Lower lobe of right lung (tissue), 2 donors: ENCODE measurements at regions not wholly inside any gene's neighbourhood (a gene's known extent, or its start where the extent isn't known, plus 50 kb on each side); places are given as distances from the start of the nearest gene placed in this dataset.
A peak's percentile ranks its signal among the peaks of the same experiment; 100 is the strongest.

Experiments
- ATAC-seq, 2 donors: fragments of 200-7000 bp; cut with Tn5 transposase; one replicate each; pipeline ENCODE4 v1.9.1; 2020 to 2022; ENCODE audit warnings: mild to moderate bottlenecking in 2 of 2, moderate library complexity in 2 of 2
- DNase-seq: peaks from one replicate; pipeline ENCODE4 v3.0.0-alpha.2; 2020
- H3K27ac ChIP-seq: fragments of 200-600 bp; one replicate; pipeline ENCODE4 v1.8.0; 2022
- H3K27me3 ChIP-seq: fragments of 200-600 bp; one replicate; pipeline ENCODE4 v1.8.0; 2022; ENCODE audit warnings: low read depth
- H3K36me3 ChIP-seq: fragments of 200-600 bp; one replicate; pipeline ENCODE4 v1.8.0; 2022; ENCODE audit warnings: mild to moderate bottlenecking
- H3K4me1 ChIP-seq: fragments of 200-600 bp; one replicate; pipeline ENCODE4 v1.8.0; 2022
- H3K4me3 ChIP-seq: fragments of 200-600 bp; one replicate; pipeline ENCODE4 v1.8.0; 2022; ENCODE audit warnings: mild to moderate bottlenecking
- H3K9me3 ChIP-seq: fragments of 200-600 bp; one replicate; pipeline ENCODE4 v1.8.0; 2022
- CTCF ChIP-seq: fragments of 200-600 bp; IDR thresholded peaks from one replicate; pipeline ENCODE4 v1.8.0; 2022; ENCODE audit warnings: antibody characterized with exemption, mild to moderate bottlenecking
- intact Hi-C: fragments of 100-400 bp; cut with DNase I; formaldehyde crosslinking; loops from one replicate; pipeline ENCODE4 v1.11.0; 2022
- donor health status: DM: no; HTN: yes; CAD: no; lungs with severe emphysema.

DNA sequence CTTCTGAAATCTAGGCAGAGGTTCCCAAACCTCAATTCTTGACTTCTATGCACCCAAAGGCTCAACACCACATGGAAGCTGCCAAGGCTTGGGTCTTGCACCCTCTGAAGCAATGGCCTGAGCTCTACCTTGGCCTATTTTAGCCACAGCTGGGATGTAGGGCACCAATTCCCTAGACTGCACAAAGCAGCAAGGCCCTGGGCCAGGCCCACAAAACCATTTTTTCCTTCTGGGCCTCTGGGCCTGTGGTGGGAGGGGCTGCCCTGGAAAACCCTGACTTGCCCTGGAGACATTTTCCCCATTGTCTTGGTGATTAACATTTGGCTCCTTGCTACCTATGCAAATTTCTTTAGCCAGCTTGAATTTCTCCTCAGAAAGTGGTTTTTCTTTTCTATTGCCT, 315.2 kb downstream of the DCDC2C start:
- no peak overlapping the region for H3K27ac ChIP-seq
- H3K9me3 ChIP-seq = no peaks in the 10 kb centered on the region
- H3K4me3 ChIP-seq = no peak overlapping the region
- no peaks in the 10 kb centered on the region for H3K27me3 ChIP-seq
- ATAC-seq (no peak), DNase-seq (no peak)
- H3K36me3 ChIP-seq = no peaks in the 10 kb centered on the region
- no peaks in the 10 kb centered on the region for H3K4me1 ChIP-seq
- TF ChIP-seq CTCF = no peak
- intact Hi-C loops = no loop called here

DNA sequence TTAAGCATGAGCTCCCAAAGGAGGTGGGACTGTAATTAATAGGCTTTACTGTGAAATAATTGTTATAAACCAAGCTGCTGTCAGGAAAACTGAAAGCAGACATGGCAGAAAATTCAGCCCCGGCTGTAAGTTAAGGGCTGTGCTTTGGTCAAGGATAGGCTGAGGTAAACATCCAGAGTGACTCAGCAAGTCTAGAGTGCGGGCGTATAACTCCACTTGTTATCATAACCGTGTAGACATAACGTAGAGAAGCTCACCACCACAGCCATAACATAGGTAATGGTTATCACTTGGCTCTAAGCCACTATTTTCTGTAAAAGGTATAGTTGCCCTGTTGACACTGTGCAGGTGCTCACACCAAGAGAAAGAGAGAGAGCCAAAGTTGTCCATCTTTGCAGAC, 316.8 kb downstream of the DCDC2C start:
- DNase-seq (no peak), ATAC-seq (no peak)
- TF ChIP-seq CTCF = no peak
- no peaks in the 10 kb centered on the region for H3K9me3 ChIP-seq
- no peaks in the 10 kb centered on the region for H3K27me3 ChIP-seq
- no peaks in the 10 kb centered on the region for H3K4me1 ChIP-seq
- no peak overlapping the region for H3K4me3 ChIP-seq
- intact Hi-C loops = no loop called here
- no peaks in the 10 kb centered on the region for H3K36me3 ChIP-seq
- H3K27ac ChIP-seq = no peak overlapping the region

GRCh38 chr2:4020649-4021048, 317.3 kb downstream of the DCDC2C start:
- Histone ChIP-seq H3K36me3 (no peaks in the 10 kb centered on the region), H3K9me3 (no peaks in the 10 kb centered on the region)
- no peak for TF ChIP-seq CTCF

GRCh38 chr2:4024605-4025004, 321.2 kb downstream of the DCDC2C start:
- DNase-seq (no peak), ATAC-seq (no peak)
- intact Hi-C loops = no loop called here
- Histone ChIP-seq H3K36me3 (no peaks in the 10 kb centered on the region), H3K9me3 (no peaks in the 10 kb centered on the region), H3K27ac (no peak overlapping the region), H3K27me3 (no peaks in the 10 kb centered on the region), H3K4me1 (no peaks in the 10 kb centered on the region), H3K4me3 (no peak overlapping the region)
- no peak for TF ChIP-seq CTCF

More at GRCh38 chr2:4020649-4021048, 317.3 kb downstream of the DCDC2C start:
- no peak overlapping the region for H3K27ac ChIP-seq
- no peak overlapping the region for H3K4me3 ChIP-seq
- H3K27me3 ChIP-seq = no peaks in the 10 kb centered on the region
- intact Hi-C loops = no loop called here
- DNase-seq (no peak), ATAC-seq (peak in 1 of 2 donors; percentile 23)
- H3K4me1 ChIP-seq = no peaks in the 10 kb centered on the region

GRCh38 chr2:4029081-4029480, 325.7 kb downstream of the DCDC2C start:
- DNase-seq (no peak), ATAC-seq (no peak)
- no peak overlapping the region for H3K4me3 ChIP-seq
- H3K4me1 ChIP-seq = no peaks in the 10 kb centered on the region
- no peaks in the 10 kb centered on the region for H3K27me3 ChIP-seq
- no peaks in the 10 kb centered on the region for H3K36me3 ChIP-seq
- H3K9me3 ChIP-seq = no peaks in the 10 kb centered on the region
- intact Hi-C loops = no loop called here
- no peak for TF ChIP-seq CTCF
- H3K27ac ChIP-seq = no peak overlapping the region

DNA sequence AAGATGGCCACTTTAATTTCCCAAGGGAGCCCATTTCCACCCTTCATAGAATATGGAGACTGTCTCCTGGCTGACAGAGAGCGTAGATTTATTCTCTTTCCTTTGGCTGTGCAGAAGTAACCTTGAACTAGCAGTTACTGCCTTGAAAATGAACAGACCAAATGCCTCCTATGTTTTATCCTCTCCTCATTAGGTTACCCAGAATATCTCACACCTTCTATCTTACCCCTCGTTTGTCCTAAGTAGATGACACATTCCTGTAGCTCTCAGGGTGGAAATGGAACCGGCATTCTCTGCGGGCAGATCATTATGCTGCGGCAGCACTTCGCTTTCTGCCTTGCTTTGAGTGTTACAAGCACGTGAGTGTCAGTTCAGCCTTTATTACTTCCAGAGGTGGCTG, 336.5 kb downstream of the DCDC2C start:
- Histone ChIP-seq H3K27ac (no peak overlapping the region), H3K4me1 (no peaks in the 10 kb centered on the region), H3K9me3 (no peaks in the 10 kb centered on the region), H3K4me3 (no peak overlapping the region), H3K27me3 (no peaks in the 10 kb centered on the region), H3K36me3 (no peaks in the 10 kb centered on the region)
- DNase-seq = no peak
- TF ChIP-seq CTCF = no peak
- intact Hi-C loops = no loop called here
- no peak for ATAC-seq
